MM.1S (cell line): ENCODE measurements at regions not wholly inside any gene's neighbourhood (a gene's known extent, or its start where the extent isn't known, plus 50 kb on each side); places are given as distances from the start of the nearest gene placed in this dataset.

Experiments used
- DNase-seq: peaks from one replicate; pipeline ENCODE4 v3.0.0-alpha.2; 2015
- H2AFZ ChIP-seq: fragments of 300-600 bp; sonication (generic); 2 replicates; pipeline ENCODE4 v1.6.0; 2016; ENCODE audit warnings: antibody characterized with exemption, low read length
- H3F3A ChIP-seq: fragments of 300-600 bp; sonication (generic); 2 replicates; pipeline ENCODE4 v1.6.1; 2016; ENCODE audit warnings: mild to moderate bottlenecking, antibody characterized with exemption, low read length, moderate library complexity, mixed read lengths; ENCODE audit not compliant: insufficient read depth
- H3K27ac ChIP-seq: fragments of 300-600 bp; sonication (generic); 2 replicates; pipeline ENCODE4 v1.5.1; 2016; ENCODE audit warnings: mild to moderate bottlenecking, low read length
- H3K27me3 ChIP-seq: fragments of 300-600 bp; sonication (generic); replicated peaks from 2 replicates; pipeline ENCODE4 v1.6.0; 2016; ENCODE audit warnings: low read length; ENCODE audit not compliant: insufficient read depth
- H3K36me3 ChIP-seq: fragments of 300-600 bp; sonication (generic); replicated peaks from 2 replicates; pipeline ENCODE4 v1.6.1; 2016; ENCODE audit warnings: mild to moderate bottlenecking, low read length, mixed read lengths; ENCODE audit not compliant: insufficient read depth
- H3K4me1 ChIP-seq: fragments of 300-600 bp; sonication (generic); 2 replicates; pipeline ENCODE4 v1.6.1; 2016; ENCODE audit warnings: low read length, mixed read lengths
- H3K4me2 ChIP-seq: fragments of 300-600 bp; sonication (generic); 2 replicates; pipeline ENCODE4 v1.6.0; 2016; ENCODE audit warnings: low read depth, low read length
- H3K4me3 ChIP-seq: fragments of 300-600 bp; sonication (generic); 2 replicates; pipeline ENCODE4 v1.5.1; 2016; ENCODE audit warnings: low read length, mixed read lengths
- H3K79me2 ChIP-seq: fragments of 300-600 bp; sonication (generic); 2 replicates; pipeline ENCODE4 v1.6.1; 2016; ENCODE audit warnings: mixed run types, low read length, mixed read lengths
- H3K9ac ChIP-seq: fragments of 300-600 bp; sonication (generic); 2 replicates; pipeline ENCODE4 v1.6.1; 2016; ENCODE audit warnings: low read length, mixed read lengths
- H3K9me2 ChIP-seq: fragments of 300-600 bp; sonication (generic); replicated peaks from 2 replicates; pipeline ENCODE4 v1.6.1; 2016; ENCODE audit warnings: mild to moderate bottlenecking, low read length, mixed read lengths; ENCODE audit not compliant: insufficient read depth
- H3K9me3 ChIP-seq: fragments of 300-600 bp; sonication (generic); replicated peaks from 2 replicates; pipeline ENCODE4 v1.6.1; 2016; ENCODE audit warnings: mild to moderate bottlenecking, low read length, mixed read lengths; ENCODE audit not compliant: insufficient read depth
- H4K20me1 ChIP-seq: fragments of 300-600 bp; sonication (generic); 2 replicates; pipeline ENCODE4 v1.6.1; 2016; ENCODE audit warnings: mild to moderate bottlenecking, low read length, moderate library complexity, mixed read lengths; ENCODE audit not compliant: insufficient read depth
- CTCF ChIP-seq: fragments of 300-600 bp; sonication (generic); IDR thresholded peaks from 2 replicates; pipeline ENCODE4 v1.5.1; 2016; ENCODE audit warnings: antibody characterized with exemption, low read length, mixed read lengths
- EZH2 ChIP-seq: fragments of 300-600 bp; sonication (generic); optimal IDR thresholded peaks from 2 replicates; pipeline ENCODE3; 2017; ENCODE audit warnings: low read depth, mild to moderate bottlenecking, antibody characterized with exemption, low read length, mixed read lengths
- EZH2phosphoT487 ChIP-seq: fragments of 300-600 bp; sonication (generic); IDR thresholded peaks from 2 replicates; pipeline ENCODE4 v1.6.1; 2018; ENCODE audit warnings: antibody characterized with exemption, low read length

GRCh38 chr11:69419662-69420395 lies 61.6 kb upstream of the LINC01488 start:
- no peaks in the 10 kb centered on the region for H3K79me2 ChIP-seq
- TF ChIP-seq EZH2 (no peak), EZH2phosphoT487 (no peak), CTCF (no peak)
- H3K4me2 ChIP-seq = no peak overlapping the region
- H4K20me1 ChIP-seq = no peaks in the 10 kb centered on the region
- no peaks in the 10 kb centered on the region for H3K9me2 ChIP-seq
- no peaks in the 10 kb centered on the region for H3K36me3 ChIP-seq
- H3K27me3 ChIP-seq = peaks cover 42% of the 10 kb centered on the region
- H3K27ac ChIP-seq = no peak overlapping the region
- no peak for DNase-seq
- H2AFZ ChIP-seq = no peak overlapping the region
- H3K4me3 ChIP-seq = no peak overlapping the region
- no peak overlapping the region for H3K9ac ChIP-seq
- H3K4me1 ChIP-seq = no peaks in the 10 kb centered on the region
- H3F3A ChIP-seq = no peaks in the 10 kb centered on the region
- H3K9me3 ChIP-seq = no peaks in the 10 kb centered on the region

GRCh38 chr11:69422645-69423044 lies 58.8 kb upstream of the LINC01488 start:
- H3K4me3 ChIP-seq = no peak overlapping the region
- no peak overlapping the region for H3K9ac ChIP-seq
- no peak for DNase-seq
- H4K20me1 ChIP-seq = no peaks in the 10 kb centered on the region
- H3K27me3 ChIP-seq = peaks cover 63% of the 10 kb centered on the region
- H3K4me1 ChIP-seq = no peaks in the 10 kb centered on the region
- H3K4me2 ChIP-seq = no peak overlapping the region
- no peaks in the 10 kb centered on the region for H3K79me2 ChIP-seq
- TF ChIP-seq CTCF = no peak
- TF ChIP-seq EZH2phosphoT487 = no peak
- no peak overlapping the region for H3K27ac ChIP-seq
- no peaks in the 10 kb centered on the region for H3F3A ChIP-seq
- H2AFZ ChIP-seq = no peak overlapping the region
- H3K9me3 ChIP-seq = no peaks in the 10 kb centered on the region
- H3K36me3 ChIP-seq = no peaks in the 10 kb centered on the region
- no peaks in the 10 kb centered on the region for H3K9me2 ChIP-seq

GRCh38 chr11:69423181-69423580 lies 58.3 kb upstream of the LINC01488 start:
- no peak overlapping the region for H3K9ac ChIP-seq
- no peaks in the 10 kb centered on the region for H3K9me2 ChIP-seq
- no peak overlapping the region for H2AFZ ChIP-seq
- no peak overlapping the region for H3K4me2 ChIP-seq
- H3K9me3 ChIP-seq = no peaks in the 10 kb centered on the region
- no peak for DNase-seq
- H4K20me1 ChIP-seq = no peaks in the 10 kb centered on the region
- H3K4me1 ChIP-seq = no peaks in the 10 kb centered on the region
- H3K36me3 ChIP-seq = no peaks in the 10 kb centered on the region
- H3K27ac ChIP-seq = no peak overlapping the region
- H3K4me3 ChIP-seq = no peak overlapping the region
- no peak for TF ChIP-seq CTCF
- no peak for TF ChIP-seq EZH2phosphoT487
- no peak for TF ChIP-seq EZH2
- H3K79me2 ChIP-seq = no peaks in the 10 kb centered on the region
- no peaks in the 10 kb centered on the region for H3F3A ChIP-seq
- peaks cover 65% of the 10 kb centered on the region for H3K27me3 ChIP-seq
